ENCODE measurements at regions not wholly inside any gene's neighbourhood (a gene's known extent, or its start where the extent isn't known, plus 50 kb on each side); places are given as distances from the start of the nearest gene placed in this dataset.

- no peak for DNase-seq (ENCODE audit: low spot score)
Observed at GRCh38 chr1:30329802-30330557, 393.4 kb downstream of the MATN1 start.

- DNase-seq (ENCODE audit: low spot score), result no peak
Observed at GRCh38 chr1:30329263-30329753, 394.1 kb downstream of the MATN1 start.

- no peak for DNase-seq (ENCODE audit: low spot score)
Observed at GRCh38 chr1:30328401-30329262, 394.8 kb downstream of the MATN1 start.

DNA sequence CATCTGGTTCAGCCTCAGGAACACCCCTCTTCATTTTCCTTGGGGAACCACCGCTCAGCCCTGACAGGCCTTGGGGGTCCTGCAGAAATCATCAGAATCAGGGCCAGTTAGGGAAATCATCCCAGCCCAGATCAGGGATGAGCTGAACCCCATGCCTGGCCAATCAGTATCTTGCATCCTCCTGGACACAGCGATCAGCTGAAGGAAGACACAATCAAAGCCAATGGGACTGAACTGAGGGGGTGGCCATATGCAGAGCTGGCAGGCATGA lies 395.4 kb downstream of the MATN1 start:
- DNase-seq (ENCODE audit: low spot score), result no peak

GRCh38 chr1:30327370-30328099 lies 395.9 kb downstream of the MATN1 start:
- DNase-seq (ENCODE audit: low spot score), result no peak

GRCh38 chr1:30325999-30326398 lies 397.4 kb downstream of the MATN1 start:
- DNase-seq (ENCODE audit: low spot score), result no peak

GRCh38 chr1:30325085-30325935 lies 398.1 kb downstream of the MATN1 start:
- DNase-seq (ENCODE audit: low spot score), result no peak

DNA sequence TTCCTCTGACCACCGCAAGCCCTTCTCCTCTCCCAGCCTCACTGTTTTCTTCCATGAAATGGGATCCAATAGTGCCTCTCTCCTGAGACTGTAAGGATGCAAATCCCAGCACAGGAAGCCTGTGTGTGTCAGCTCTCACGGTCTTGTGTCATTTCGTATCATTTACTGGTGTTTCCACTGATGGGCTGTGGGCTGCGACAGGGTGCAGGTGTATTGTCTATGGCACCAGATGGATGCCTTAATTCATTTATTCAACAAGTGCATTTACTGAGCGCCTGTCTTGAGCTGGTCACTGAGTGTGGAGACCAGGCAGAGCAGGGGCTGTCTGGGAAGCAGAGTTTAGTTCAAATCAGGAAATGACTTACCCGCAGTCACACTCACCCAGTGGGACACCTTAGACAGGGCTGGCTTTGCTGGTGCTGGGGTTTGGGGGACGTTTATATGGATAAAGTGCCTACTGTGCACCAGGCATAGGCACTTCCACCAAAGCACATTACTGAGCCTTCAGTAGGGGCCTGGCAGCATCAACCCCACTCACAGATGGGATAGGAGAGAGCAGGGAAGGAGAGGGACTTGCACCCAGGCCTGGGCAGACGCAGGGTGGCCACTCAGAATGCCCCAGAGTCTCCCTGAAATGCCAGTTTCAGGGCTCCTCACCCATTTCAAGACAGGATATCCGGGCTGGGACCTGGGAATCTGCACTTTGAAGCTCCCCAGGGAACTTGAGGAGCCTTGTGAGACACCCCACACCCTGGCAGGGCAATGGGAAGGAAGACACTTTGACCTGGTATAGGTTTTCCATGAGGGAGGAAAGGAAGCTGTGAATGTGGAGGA lies 398.9 kb downstream of the MATN1 start:
- DNase-seq (ENCODE audit: low spot score), result no peak

DNA sequence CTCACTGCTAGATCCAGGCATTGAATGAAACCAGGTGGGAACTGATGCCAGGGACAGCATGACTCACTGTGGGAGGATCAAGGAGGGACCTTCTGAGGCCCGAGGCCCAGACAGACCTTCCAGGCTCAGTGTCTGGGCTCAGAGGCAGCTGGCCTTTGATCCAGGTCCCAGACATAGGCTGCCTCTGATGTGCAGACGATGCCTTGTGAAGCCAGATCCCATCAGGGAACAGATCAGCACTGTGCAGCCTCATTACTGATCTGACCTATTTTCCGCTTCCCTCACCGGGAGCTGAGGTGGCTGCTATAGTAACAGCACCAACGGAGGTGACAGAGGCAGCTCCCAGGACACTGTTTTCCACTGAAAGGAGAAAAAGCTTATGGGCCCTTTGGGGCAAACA lies 399.5 kb downstream of the MATN1 start:
- no peak for DNase-seq (ENCODE audit: low spot score)

DNA sequence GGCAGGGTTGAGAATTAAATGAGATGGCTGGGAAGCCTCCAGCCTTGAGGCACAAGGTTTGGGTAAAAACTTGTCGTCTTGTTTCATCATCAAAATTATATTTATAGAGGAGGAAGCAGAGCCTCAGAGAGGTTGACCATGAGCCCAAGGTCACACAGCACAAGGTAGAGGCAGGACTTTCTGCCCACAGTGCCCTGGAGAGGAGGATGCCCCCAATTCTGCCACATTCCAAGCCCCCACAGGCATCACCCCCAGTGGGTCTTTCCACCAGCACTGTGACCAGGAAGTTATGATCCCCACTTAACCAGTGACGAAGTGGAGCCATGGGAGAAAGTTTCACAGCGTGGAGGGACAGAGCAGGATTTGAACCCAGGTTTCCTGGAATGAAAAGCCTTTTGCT lies 400.0 kb downstream of the MATN1 start:
- DNase-seq (ENCODE audit: low spot score), result no peak

DNA sequence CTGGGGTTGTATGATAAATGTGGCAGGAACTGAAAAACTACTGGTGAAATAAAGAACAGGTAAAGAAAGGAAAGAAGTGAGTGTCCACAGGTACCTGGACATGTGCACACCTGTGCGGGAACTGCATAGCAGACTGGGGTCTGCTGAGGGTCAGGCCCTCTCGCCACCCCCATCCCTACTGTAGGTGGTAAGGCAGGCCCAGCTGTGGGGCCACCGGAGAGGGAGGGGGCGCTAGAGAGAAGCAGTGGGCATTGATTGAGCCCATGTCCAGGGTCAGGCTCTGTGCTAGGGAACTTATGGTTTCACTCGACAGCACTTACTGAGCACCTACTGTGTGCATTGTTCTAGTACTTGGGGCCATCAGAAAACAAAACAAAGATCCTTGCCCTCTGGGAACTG lies 400.5 kb downstream of the MATN1 start:
- DNase-seq (ENCODE audit: low spot score), result no peak

- DNase-seq (ENCODE audit: low spot score), result no peak
Observed at GRCh38 chr1:30321996-30322858, 401.2 kb downstream of the MATN1 start.

DNA sequence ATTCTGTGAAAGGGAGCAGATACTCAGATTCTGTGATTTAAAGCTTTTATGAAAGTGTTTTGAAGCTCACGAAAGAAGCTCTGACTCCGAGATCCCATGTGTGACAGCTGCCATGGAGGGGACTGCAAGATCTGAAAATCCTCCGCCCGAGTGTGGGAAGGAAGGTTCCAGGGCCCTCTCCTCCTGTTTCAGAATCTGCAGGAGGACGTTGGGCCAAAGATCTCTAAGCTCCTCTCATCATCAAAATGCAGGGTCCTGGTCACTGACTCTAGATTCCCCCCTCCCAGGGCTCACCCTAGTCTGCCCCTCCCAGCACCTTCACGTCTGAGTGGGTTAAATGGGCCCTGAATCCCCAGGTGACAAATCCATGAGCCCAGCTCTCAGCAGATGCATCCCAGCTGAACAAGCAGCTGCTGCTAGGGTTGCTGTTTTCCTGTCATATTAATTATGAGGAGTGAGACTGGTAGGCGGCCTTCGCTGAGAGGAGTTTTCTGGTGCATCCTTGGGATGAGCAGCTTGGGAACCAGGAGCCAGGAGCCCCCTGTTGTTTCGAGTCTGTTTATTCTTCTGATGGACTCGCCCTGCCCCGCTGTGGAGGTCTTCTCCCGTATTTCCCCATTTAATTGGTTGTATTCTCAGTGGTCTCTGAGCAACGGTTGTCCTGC lies 402.0 kb downstream of the MATN1 start:
- DNase-seq (ENCODE audit: low spot score), result no peak

- DNase-seq (ENCODE audit: low spot score), result no peak
Observed at GRCh38 chr1:30320581-30320890, 402.8 kb downstream of the MATN1 start.

DNA sequence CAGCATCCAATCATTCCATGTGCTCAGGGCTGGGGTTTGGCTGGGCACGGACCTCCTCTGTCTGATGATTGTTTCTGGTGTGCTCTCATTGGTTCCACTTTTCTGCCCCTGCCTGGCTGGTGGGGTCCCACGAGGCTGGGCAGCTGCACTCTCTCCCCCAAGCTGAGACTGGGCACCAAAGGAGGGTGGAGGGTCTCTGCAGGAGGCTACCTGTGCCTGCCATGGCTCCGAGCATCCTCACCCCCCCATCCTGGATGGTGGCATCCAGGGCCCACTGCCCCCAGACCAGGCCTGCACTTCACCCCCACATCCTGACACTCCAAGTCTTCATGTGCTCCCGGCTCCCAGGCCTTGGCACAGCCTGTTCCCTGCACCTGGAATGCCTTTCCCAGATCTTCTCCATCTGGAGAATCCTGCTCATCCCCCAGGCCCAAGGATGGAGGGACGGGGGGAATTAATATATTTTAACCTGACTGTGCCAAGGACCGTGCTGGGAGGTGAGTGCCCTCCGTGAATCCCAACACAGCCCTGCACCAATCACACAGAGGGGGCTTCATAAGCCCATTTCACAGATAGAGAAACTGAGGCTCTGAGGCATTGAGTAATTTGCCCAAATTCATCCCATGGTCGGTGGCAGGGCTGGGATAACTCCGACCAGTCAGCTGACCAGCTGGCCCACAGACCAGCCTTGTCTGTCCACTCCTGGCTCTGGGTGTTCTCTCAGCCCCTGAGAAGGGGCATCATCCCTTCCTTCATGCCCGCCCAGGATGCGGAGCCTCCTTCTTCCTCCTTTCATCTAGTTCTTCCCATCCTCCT lies 403.4 kb downstream of the MATN1 start:
- DNase-seq (ENCODE audit: low spot score), result no peak

DNA sequence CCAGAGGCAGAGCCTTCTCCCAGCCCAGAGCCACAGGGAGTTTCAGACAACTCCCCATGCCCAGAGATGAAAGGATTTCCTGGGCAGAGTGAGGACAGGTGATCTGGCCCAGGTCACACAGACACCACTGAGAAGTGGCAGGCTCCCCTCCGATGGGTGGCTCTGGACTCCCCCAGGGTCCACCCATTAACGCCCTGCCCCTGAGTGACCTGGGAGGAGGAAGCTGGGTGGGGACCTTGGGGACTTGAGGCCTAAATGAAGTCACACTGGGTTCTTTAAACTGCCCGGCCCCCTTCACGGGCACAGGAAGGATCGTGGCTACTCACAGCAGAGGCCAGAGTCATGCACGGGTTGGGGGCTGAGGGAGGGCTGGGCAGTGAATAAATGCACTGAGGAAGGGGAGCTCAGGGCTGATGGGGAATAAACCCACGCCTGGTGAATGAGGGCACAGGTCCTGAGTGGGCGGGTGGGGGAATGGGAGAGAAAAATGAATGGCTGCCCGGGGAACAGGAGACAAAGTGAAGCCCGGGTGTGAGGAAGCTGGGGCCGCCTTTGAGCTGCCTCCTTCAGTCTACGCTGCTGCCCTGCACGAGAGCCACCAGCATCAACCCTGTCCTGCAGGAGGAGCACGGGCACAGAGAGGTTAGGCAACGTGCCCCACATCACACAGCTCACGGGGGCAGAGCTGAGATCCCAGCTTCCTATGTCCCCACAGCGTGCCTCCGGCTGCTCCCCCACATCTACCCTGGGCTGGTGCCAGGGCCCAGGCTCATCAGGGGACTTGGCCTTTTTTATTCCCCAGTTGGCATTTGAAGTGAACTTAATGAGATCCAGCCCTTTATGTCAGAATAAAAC lies 404.3 kb downstream of the MATN1 start:
- DNase-seq (ENCODE audit: low spot score), result no peak

DNA sequence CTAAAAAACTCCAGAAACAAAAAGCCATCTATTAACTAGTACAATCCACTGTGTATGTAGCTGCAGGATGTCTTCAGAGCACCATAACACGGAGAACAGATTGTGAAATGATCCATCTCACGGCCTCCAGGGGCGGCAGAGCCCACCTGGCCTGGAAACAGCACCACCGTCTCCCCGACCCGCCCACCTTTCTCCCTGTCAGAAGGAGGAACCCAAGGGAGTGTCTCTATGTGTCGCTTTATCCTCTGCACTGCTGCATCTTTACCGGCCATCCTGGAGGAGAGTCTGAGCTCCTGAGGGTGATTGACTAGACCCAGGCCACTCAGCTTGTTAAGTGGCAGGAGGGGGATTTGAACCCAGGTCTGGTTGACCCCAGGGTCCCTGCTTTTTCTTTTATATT lies 405.0 kb downstream of the MATN1 start:
- DNase-seq (ENCODE audit: low spot score), result no peak

DNA sequence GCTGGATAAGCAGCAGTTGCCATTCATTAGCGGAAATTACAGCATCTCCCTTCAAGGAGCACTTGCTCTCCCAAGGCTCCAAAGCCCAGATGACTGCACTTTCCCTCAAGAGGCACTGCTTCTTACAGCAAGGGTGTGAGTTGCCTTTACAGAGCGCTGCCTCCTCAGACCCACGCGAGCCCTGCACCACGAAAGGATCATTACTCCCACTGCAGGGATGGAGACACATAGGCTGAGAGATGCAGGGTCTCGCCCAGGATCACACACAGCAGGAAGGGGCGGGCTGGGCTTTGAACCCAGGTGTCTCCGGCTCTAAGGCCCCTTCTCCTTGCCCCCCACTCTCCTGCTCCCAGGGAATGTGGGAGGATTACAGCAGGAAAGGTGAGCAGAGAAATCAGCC lies 405.5 kb downstream of the MATN1 start:
- no peak for DNase-seq (ENCODE audit: low spot score)

Measured in COLO829 (cell line).